ENCODE measurements at regions not wholly inside any gene's neighbourhood (a gene's known extent, or its start where the extent isn't known, plus 50 kb on each side); places are given as distances from the start of the nearest gene placed in this dataset.

DNA sequence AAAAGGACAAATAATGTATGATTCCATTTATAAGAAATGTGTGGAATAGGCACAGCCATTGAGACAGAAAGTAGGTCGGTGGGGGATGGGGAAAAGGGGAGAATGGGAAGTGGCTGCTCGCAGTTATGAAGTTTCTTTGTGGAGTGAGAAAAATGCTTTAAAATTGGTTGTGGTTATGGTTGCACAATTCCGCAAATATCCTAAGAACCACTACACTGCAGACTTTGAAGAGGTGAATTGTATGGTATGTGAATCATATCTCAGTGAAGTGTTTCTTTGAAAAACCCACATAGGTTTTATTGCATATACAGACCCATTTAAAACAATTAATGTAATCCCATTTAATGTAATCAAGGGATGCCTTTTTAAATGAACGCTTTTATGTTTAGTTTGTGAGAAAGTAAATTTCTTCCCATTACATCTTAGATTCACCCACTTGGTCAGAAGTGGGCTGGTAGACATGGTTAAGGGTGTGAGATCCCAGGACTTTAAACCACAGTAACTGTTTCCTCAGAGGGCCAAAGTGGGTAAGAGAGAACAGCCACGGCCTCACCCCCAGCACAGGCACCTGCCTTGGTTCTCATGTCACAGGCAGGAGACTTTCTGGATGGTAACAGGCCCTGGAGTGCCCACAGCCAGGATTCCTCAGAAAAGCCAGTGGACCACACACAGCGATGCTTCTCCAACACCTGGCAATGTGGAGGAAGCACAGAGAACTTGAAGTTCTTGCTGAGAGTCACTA, 119.3 kb upstream of the GJB6 start:
- no peaks in the 10 kb centered on the region for H3K9me3 ChIP-seq
- H3K27ac ChIP-seq: no peak overlapping the region
- peaks cover 3% of the 10 kb centered on the region for H3K27me3 ChIP-seq
- no peak overlapping the region for H3K4me3 ChIP-seq (ENCODE audit: low read depth in 1 of 2, low read length in 1 of 2)
- H3K36me3 ChIP-seq: no peaks in the 10 kb centered on the region
- TF ChIP-seq, protein P1, sequence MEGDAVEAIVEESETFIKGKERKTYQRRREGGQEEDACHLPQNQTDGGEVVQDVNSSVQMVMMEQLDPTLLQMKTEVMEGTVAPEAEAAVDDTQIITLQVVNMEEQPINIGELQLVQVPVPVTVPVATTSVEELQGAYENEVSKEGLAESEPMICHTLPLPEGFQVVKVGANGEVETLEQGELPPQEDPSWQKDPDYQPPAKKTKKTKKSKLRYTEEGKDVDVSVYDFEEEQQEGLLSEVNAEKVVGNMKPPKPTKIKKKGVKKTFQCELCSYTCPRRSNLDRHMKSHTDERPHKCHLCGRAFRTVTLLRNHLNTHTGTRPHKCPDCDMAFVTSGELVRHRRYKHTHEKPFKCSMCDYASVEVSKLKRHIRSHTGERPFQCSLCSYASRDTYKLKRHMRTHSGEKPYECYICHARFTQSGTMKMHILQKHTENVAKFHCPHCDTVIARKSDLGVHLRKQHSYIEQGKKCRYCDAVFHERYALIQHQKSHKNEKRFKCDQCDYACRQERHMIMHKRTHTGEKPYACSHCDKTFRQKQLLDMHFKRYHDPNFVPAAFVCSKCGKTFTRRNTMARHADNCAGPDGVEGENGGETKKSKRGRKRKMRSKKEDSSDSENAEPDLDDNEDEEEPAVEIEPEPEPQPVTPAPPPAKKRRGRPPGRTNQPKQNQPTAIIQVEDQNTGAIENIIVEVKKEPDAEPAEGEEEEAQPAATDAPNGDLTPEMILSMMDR (IDR thresholded peaks at IDR 0.05): no peak
- peaks cover 17 to 19% of the 10 kb centered on the region in 2 experiments for H3K4me1 ChIP-seq (ENCODE audit: control insufficient read depth in 1 of 2, insufficient read depth in 1 of 2, low read depth in 1 of 2, low read length in 1 of 2)

DNA sequence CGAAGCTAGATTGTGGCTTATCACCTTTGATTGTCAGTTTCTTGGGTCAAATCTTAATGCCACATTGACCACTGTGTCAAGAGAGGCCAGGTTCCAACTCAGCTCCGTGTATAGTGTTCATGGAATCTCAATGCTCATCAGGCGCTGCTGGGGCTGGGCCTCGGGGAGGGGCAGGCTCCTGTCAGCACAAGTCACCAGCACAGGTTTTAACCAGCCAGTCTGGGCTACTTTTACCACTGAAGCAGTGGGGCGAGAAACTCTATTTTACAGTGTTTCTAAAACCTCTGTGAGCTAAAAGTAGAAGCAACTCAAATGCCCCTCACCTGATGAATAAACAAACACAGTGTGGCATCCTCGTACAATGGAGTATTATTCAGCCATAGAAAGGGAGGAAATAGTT, 118.7 kb upstream of the GJB6 start:
- Histone ChIP-seq H3K4me1 (ENCODE audit: control insufficient read depth in 1 of 2, insufficient read depth in 1 of 2, low read depth in 1 of 2, low read length in 1 of 2) (peaks cover 17 to 19% of the 10 kb centered on the region in 2 experiments), H3K27me3 (peaks cover 3% of the 10 kb centered on the region), H3K27ac (no peak overlapping the region), H3K36me3 (no peaks in the 10 kb centered on the region), H3K9me3 (no peaks in the 10 kb centered on the region), H3K4me3 (ENCODE audit: low read depth in 1 of 2, low read length in 1 of 2) (no peak overlapping the region)
- TF ChIP-seq, protein P1 (IDR thresholded peaks at IDR 0.05): no peak

DNA sequence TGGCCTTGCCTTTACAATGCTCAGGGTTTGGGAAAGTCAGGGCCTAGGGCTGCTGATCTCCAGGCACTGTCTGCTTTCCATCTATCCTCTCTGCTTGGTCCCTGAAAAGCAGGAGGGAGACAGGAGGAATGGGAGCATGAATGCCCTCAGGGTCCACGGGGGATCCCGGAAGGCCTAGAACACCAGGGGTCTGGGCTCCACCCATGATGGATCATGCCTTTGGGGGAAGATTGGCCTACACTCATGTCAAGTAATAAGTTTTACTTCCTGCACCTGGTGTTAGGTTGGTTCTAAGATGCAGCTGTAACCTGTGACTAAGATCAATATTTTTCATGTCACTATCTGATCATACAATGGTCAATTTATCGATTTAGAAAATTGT, 118.3 kb upstream of the GJB6 start:
- Histone ChIP-seq H3K27ac (no peak overlapping the region), H3K4me1 (ENCODE audit: control insufficient read depth in 1 of 2, insufficient read depth in 1 of 2, low read depth in 1 of 2, low read length in 1 of 2) (peaks cover 17 to 19% of the 10 kb centered on the region in 2 experiments), H3K27me3 (peaks cover 3% of the 10 kb centered on the region), H3K9me3 (no peaks in the 10 kb centered on the region), H3K36me3 (no peaks in the 10 kb centered on the region), H3K4me3 (ENCODE audit: low read depth in 1 of 2, low read length in 1 of 2) (no peak overlapping the region)
- TF ChIP-seq, protein P1 (IDR thresholded peaks at IDR 0.05): no peak

DNA sequence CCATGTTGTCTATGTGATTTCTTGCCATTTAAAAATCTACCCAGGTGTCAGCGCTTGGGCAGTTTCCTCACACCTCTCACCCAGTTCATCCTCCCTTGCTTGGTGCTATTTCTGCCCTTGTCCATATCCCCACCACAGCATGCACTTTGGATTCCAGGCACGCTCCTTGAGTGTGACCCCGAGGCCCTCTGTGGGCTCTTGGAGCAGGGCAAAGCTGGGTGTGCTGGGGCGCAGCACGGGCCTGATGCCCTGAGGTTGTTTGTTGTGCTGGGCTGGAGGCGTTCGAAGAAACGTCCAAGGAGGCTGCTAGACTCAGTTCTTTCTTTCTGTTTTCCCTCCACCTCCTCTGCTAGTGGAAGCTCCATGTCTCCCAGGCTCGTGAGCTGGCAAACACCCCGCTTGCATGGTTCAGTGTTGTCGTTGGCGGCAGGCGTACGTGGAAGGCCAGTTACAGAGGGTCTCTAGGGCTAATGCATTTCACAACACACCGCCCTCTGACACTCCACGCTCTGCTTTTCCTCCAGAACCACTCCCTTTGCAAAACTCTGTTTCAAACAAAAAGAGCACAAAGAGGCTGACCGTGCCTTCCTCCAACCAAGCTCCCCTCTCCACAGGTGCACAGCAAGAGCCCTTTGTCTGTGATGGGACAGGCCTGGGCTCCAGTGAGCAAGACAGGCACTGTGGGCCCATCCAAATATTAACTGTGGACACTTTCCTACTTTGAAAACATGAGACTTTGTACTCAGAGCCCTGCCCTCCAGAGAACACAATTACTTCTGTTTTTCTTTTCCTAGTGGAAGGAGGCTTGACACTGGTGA, 117.7 kb upstream of the GJB6 start:
- Histone ChIP-seq H3K27ac (no peak overlapping the region), H3K4me1 (ENCODE audit: control insufficient read depth in 1 of 2, insufficient read depth in 1 of 2, low read depth in 1 of 2, low read length in 1 of 2) (peaks cover 17 to 19% of the 10 kb centered on the region in 2 experiments), H3K4me3 (ENCODE audit: low read depth in 1 of 2, low read length in 1 of 2) (no peak overlapping the region), H3K27me3 (peaks cover 3% of the 10 kb centered on the region), H3K9me3 (no peaks in the 10 kb centered on the region), H3K36me3 (no peaks in the 10 kb centered on the region)
- TF ChIP-seq, protein P1 (IDR thresholded peaks at IDR 0.05): no peak

DNA sequence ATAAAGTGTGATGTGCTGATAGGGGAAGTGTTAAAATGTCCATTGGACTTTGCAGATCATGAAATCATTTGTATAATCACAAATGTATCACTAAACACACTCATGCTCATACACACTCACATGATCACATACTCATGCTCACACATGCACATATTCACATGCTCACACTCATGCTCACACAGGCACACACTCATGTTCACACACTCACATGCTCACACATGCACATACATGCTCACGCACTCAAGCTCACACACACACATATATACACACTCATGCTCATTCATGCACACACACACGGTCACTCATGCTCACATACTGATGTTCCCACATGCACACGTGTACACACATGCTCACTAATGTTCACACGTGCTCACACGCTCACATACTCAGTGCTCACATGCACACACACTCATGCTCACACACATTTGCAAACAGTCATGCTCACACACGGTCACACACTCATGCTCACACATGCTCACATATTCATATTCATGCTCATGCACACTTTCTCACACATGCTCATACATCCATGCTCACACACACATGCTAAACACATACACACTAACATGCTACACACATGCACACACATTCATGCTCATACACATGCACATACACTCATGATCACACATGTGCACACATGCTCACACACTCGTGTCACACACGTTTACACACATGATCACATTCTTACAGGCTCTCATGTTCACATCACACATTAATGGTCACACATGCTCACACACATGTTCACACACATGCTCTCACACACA, 116.7 kb upstream of the GJB6 start:
- H3K27ac ChIP-seq: no peak overlapping the region
- H3K4me1 ChIP-seq (ENCODE audit: control insufficient read depth in 1 of 2, insufficient read depth in 1 of 2, low read depth in 1 of 2, low read length in 1 of 2): peaks cover 8 to 11% of the 10 kb centered on the region in 2 experiments
- TF ChIP-seq, protein P1 (IDR thresholded peaks at IDR 0.05): no peak
- H3K36me3 ChIP-seq: no peaks in the 10 kb centered on the region
- H3K9me3 ChIP-seq: no peaks in the 10 kb centered on the region
- H3K27me3 ChIP-seq: peaks cover 3% of the 10 kb centered on the region
- no peak overlapping the region for H3K4me3 ChIP-seq (ENCODE audit: low read depth in 1 of 2, low read length in 1 of 2)
